ENCODE measurements at regions not wholly inside any gene's neighbourhood (a gene's known extent, or its start where the extent isn't known, plus 50 kb on each side); places are given as distances from the start of the nearest gene placed in this dataset.
"Not testable (repeated sequence)": the region's sequence is repeated elsewhere in the genome, so short reads cannot be mapped to it uniquely, and the experiment has no call there.

- TF ChIP-seq CTCF (IDR thresholded peaks at IDR 0.05; ENCODE audit: low read depth, low read length); EZH2phosphoT487 (IDR thresholded peaks at IDR 0.05; ENCODE audit: low read depth): not testable (repeated sequence)
Measured at GRCh38 chr9:2555899-2556600, 65.5 kb upstream of the VLDLR start.

Data from OCI-LY3 (cell line).